Spleen (tissue), 11 donors: ENCODE measurements at regions not wholly inside any gene's neighbourhood (a gene's known extent, or its start where the extent isn't known, plus 50 kb on each side); places are given as distances from the start of the nearest gene placed in this dataset.

Source experiments
- DNase-seq: peaks from one replicate; pipeline ENCODE4 v3.0.0-alpha.2; 2020
- H3K27ac ChIP-seq, 8 donors: fragments of 200-600 bp; sonication (generic) in 7 of 8; 1 replicate in 4 of 8; 2 replicates in 4 of 8; pipeline versions ENCODE4 v1.5.0 to v1.8.0; 2016 to 2021; ENCODE audit warnings: inconsistent platforms in 4 of 8, mild to moderate bottlenecking in 4 of 8, moderate library complexity in 1 of 8
- H3K27me3 ChIP-seq, 7 donors: fragments of 200-600 bp; sonication (generic) in 6 of 7; replicated peaks in 1 of 7; 1 replicate in 4 of 7; 2 replicates in 3 of 7; pipeline versions ENCODE4 v1.5.0 to v1.8.0; 2016 to 2021; ENCODE audit warnings: inconsistent platforms in 3 of 7, mild to moderate bottlenecking in 1 of 7
- H3K36me3 ChIP-seq, 6 donors: fragments of 200-600 bp; sonication (generic) in 5 of 6; 1 replicate in 4 of 6; 2 replicates in 2 of 6; pipeline versions ENCODE4 v1.5.0 to v1.8.0; 2016 to 2021; ENCODE audit warnings: inconsistent platforms in 2 of 6
- H3K4me1 ChIP-seq, 6 donors: fragments of 200-600 bp; sonication (generic) in 5 of 6; 1 replicate in 3 of 6; 2 replicates in 3 of 6; pipeline versions ENCODE4 v1.5.0 to v1.8.0; 2016 to 2021; ENCODE audit warnings: inconsistent platforms in 3 of 6
- H3K4me3 ChIP-seq, 8 donors: fragments of 200-600 bp; sonication (generic) in 7 of 8; 1 replicate in 4 of 8; 2 replicates in 4 of 8; pipeline versions ENCODE4 v1.5.0 to v1.8.0; 2016 to 2021; ENCODE audit warnings: inconsistent platforms in 4 of 8, mild to moderate bottlenecking in 4 of 8, moderate library complexity in 2 of 8
- H3K9me3 ChIP-seq, 8 donors: fragments of 200-600 bp; sonication (generic) in 7 of 8; 1 replicate in 4 of 8; 2 replicates in 4 of 8; pipeline versions ENCODE4 v1.5.0 to v1.8.0; 2016 to 2021; ENCODE audit warnings: inconsistent platforms in 4 of 8
- CTCF ChIP-seq, 11 experiments: fragments of 200-600 bp in 7 of 11; fragments of 450-650 bp in 4 of 11; sonication (generic) in 4 of 11; IDR thresholded peaks in 8 of 11; conservative IDR thresholded peaks in 3 of 11; 1 replicate in 7 of 11; 2 replicates in 4 of 11; pipeline versions ENCODE4 v1.4.0 to v1.8.0; 2016 to 2021; ENCODE audit warnings: antibody characterized with exemption in 11 of 11, inconsistent platforms in 4 of 11, mild to moderate bottlenecking in 1 of 11
- POLR2A ChIP-seq, 3 donors: fragments of 450-650 bp; IDR thresholded peaks; one replicate each; pipeline ENCODE4 v1.5.1; 2017; ENCODE audit warnings: antibody characterized with exemption in 3 of 3, mild to moderate bottlenecking in 1 of 3
- POLR2AphosphoS5 ChIP-seq, 3 donors: sonication (generic); formaldehyde crosslinking; IDR thresholded peaks; one replicate each; pipeline ENCODE4 v1.5.1; 2017; ENCODE audit warnings: antibody characterized with exemption in 3 of 3
- WGBS, 5 donors: extraction: QIAGEN DNeasy Blood & Tissue Kit in 3 of 5; methylation state at CpG; one replicate each; pipeline versions ENCODE4 v1.1.5 to v1.1.7; 2013 to 2018; 5-methylcytosine and 5-hydroxymethylcytosine counted together
- intact Hi-C: fragments of 100-400 bp; cut with DNase I; formaldehyde crosslinking; loops from one replicate; pipeline ENCODE4 v1.15.0; 2023; ENCODE audit warnings: low total_unique reads
- donor health status: healthy with polysubstance abuse.
- donor health status: DM: no; HTN: no; CAD: no; lungs with moderate emphysema.
- donor health status: DM: no; HTN: no; CAD: no.
- donor health status: Bipolar disorder and iron deficiency.
- donor health status: healthy.
- donor health status: DM: no; HTN: no; CAD: no.
- donor health status: DM: yes; HTN: yes; CAD: no.

- Histone ChIP-seq H3K4me3 (no peak overlapping the region), H3K9me3 (peaks cover 0 to 3% (median 0%) of the 10 kb centered on the region in 8 donors), H3K27ac (peak overlapping the region in 6 of 8 donors; percentile 0 to 73 (median 60)), H3K4me1 (peaks cover 31 to 73% (median 58%) of the 10 kb centered on the region in 6 donors), H3K27me3 (no peaks in the 10 kb centered on the region), H3K36me3 (peaks cover 0 to 20% (median 0%) of the 10 kb centered on the region in 6 donors)
- WGBS, 5 donors = 39 to 58% (median 43%) methylated on average over 2 of the region's 2 CpGs
- no peak for TF ChIP-seq CTCF (IDR thresholded peaks at IDR 0.05 in 8 of 11, conservative IDR thresholded peaks at IDR 0.05 in 3 of 11)
- no peak for TF ChIP-seq POLR2AphosphoS5 (IDR thresholded peaks at IDR 0.05)
- no peak for TF ChIP-seq POLR2A (IDR thresholded peaks at IDR 0.05)
- intact Hi-C loops = no loop called here
- DNase-seq = no peak
Measured at GRCh38 chr9:110065532-110065931, 142.4 kb downstream of the C9orf152 start.

DNA sequence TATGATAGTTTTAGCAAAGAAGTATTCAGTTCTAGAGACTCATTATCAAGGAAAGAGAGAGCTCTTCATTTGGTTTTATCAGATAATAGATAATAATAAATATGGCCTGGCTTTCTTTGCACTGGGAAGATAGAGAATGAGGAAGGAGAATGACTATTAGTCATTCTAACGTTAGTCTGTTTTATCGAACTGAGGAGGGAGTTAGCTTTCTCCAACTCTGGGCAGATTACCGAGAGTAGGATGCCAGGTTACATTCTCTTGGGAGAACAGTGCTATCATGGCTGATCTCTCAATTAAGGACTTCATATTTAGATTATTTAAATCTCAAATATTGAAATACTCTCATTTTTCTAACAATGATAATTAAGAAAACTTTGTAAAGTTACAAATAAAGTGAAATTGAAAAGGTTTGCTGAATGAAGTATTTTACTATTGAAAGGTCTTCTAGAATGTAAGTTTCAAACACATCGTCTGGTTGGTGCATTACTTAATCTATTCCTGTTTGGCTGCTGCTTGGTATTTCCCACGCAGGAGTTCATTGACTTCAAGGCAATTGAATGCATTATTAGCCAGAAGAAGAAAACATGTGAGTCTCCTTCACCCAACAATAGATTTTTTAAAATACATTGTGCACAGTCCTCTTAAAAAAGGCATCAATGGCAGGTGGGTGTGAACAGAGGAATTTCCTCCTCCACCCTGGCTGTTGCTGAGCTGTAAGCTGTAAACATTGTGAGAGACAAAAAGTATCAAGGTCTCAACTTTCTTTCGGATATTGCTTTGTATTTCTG lies 140.8 kb downstream of the C9orf152 start:
- TF ChIP-seq CTCF (IDR thresholded peaks at IDR 0.05 in 8 of 11, conservative IDR thresholded peaks at IDR 0.05 in 3 of 11) (no peak), POLR2A (IDR thresholded peaks at IDR 0.05) (no peak), POLR2AphosphoS5 (IDR thresholded peaks at IDR 0.05) (no peak)
- Histone ChIP-seq H3K27ac (peak overlapping the region in 7 of 8 donors; percentile 24 to 73 (median 55)), H3K27me3 (no peaks in the 10 kb centered on the region), H3K36me3 (peaks cover 0 to 7% (median 0%) of the 10 kb centered on the region in 6 donors), H3K9me3 (peaks cover 0 to 3% (median 0%) of the 10 kb centered on the region in 8 donors), H3K4me1 (peaks cover 35 to 83% (median 65%) of the 10 kb centered on the region in 6 donors), H3K4me3 (no peak overlapping the region)
- WGBS, 5 donors = 29 to 52% (median 49%) methylated on average over 6 of the region's 6 CpGs
- intact Hi-C loops = no loop called here
- no peak for DNase-seq

DNA sequence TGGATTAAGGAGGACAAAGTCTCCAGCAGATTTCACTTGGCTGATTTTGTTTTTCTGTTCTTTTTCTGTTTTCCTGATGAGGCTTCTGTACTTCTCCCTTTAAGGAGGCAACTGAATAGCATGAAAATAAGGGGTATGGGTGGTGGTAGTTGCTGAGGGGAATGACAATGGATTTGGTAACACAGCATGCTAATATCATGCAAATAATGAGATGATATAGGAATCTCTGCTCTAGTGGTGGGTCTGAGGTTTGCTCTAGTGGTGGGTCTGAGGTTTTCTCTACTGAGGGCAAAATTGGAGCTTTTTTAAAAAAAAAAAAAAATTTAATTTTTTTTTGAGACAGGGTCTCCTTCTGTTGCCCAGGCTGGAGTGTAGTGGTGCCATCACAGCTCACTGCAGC lies 139.7 kb downstream of the C9orf152 start:
- peaks cover 35 to 93% (median 75%) of the 10 kb centered on the region in 6 donors for H3K4me1 ChIP-seq
- TF ChIP-seq POLR2A (IDR thresholded peaks at IDR 0.05) (no peak), CTCF (IDR thresholded peaks at IDR 0.05 in 8 of 11, conservative IDR thresholded peaks at IDR 0.05 in 3 of 11) (no peak), POLR2AphosphoS5 (IDR thresholded peaks at IDR 0.05) (no peak)
- no peak overlapping the region for H3K4me3 ChIP-seq
- H3K27ac ChIP-seq = peak overlapping the region in 6 of 8 donors; percentile 29 to 73 (median 60)
- H3K27me3 ChIP-seq = no peaks in the 10 kb centered on the region
- DNase-seq = no peak
- intact Hi-C loops = no loop called here
- peaks cover 0 to 4% (median 0%) of the 10 kb centered on the region in 6 donors for H3K36me3 ChIP-seq
- no peaks in the 10 kb centered on the region for H3K9me3 ChIP-seq
